OCI-LY3 (cell line): ENCODE measurements at regions not wholly inside any gene's neighbourhood (a gene's known extent, or its start where the extent isn't known, plus 50 kb on each side); places are given as distances from the start of the nearest gene placed in this dataset.

ENCODE experiments used
- H2AFZ ChIP-seq: fragments of 200-600, 300-600 bp; shearing (Covaris generic); 2 replicates; pipeline ENCODE4 v1.6.0; 2014; ENCODE audit warnings: antibody characterized with exemption, low read depth, low read length
- H3K27ac ChIP-seq: fragments of 200-600, 300-600 bp; sonication (generic); 2 replicates; pipeline ENCODE4 v1.5.1; 2014; ENCODE audit warnings: mild to moderate bottlenecking, low read length, moderate library complexity, mixed read lengths
- H3K27me3 ChIP-seq: fragments of 200-600, 300-600 bp; sonication (generic); 2 replicates; pipeline ENCODE4 v1.6.1; 2014; ENCODE audit warnings: low read depth, low read length, mixed read lengths
- H3K36me3 ChIP-seq: fragments of 200-600, 300-600 bp; sonication (generic); replicated peaks from 2 replicates; pipeline ENCODE3; 2014; ENCODE audit warnings: low read depth, low read length, mixed read lengths
- H3K4me1 ChIP-seq: fragments of 300-600, 200-600 bp; sonication (generic); 2 replicates; pipeline ENCODE4 v1.6.1; 2014; ENCODE audit warnings: low read length, mixed read lengths
- H3K4me2 ChIP-seq: fragments of 200-600, 300-600 bp; sonication (generic); 2 replicates; pipeline ENCODE4 v1.6.1; 2014; ENCODE audit warnings: low read length, mixed read lengths
- H3K4me3 ChIP-seq: fragments of 300-600, 200-600 bp; sonication (generic); 2 replicates; pipeline ENCODE4 v1.5.1; 2014; ENCODE audit warnings: antibody characterized with exemption, mild to moderate bottlenecking, low read length, moderate library complexity
- H3K79me2 ChIP-seq: fragments of 300-600, 200-600 bp; shearing (Covaris generic); 2 replicates; pipeline ENCODE4 v1.6.1; 2014; ENCODE audit warnings: mild to moderate bottlenecking, low read length, mixed read lengths
- H3K9ac ChIP-seq: fragments of 300-600, 200-600 bp; shearing (Covaris generic); 2 replicates; pipeline ENCODE4 v1.6.0; 2014; ENCODE audit warnings: mild to moderate bottlenecking, low read length, moderate library complexity
- H3K9me3 ChIP-seq: fragments of 200-600, 300-600 bp; shearing (Covaris generic); 2 replicates; pipeline ENCODE4 v1.6.1; 2014; ENCODE audit warnings: low read length, mixed read lengths; ENCODE audit not compliant: insufficient read depth
- H4K20me1 ChIP-seq: fragments of 200-600, 300-600 bp; sonication (generic); 2 replicates; pipeline ENCODE4 v1.6.1; 2016; ENCODE audit warnings: low read length, mixed read lengths; ENCODE audit not compliant: insufficient read depth
- EZH2phosphoT487 ChIP-seq: fragments of 200-600 bp; shearing (Covaris generic); IDR thresholded peaks from 2 replicates; pipeline ENCODE4 v1.6.1; 2018; ENCODE audit warnings: antibody characterized with exemption, mixed run types, low read depth
- TF ChIP-seq, protein P1 (sequence below): fragments of 200-600, 300-600 bp; sonication (generic); IDR thresholded peaks from 2 replicates; pipeline ENCODE4 v1.5.1; 2014; ENCODE audit warnings: antibody characterized with exemption, low read length, low read depth

DNA sequence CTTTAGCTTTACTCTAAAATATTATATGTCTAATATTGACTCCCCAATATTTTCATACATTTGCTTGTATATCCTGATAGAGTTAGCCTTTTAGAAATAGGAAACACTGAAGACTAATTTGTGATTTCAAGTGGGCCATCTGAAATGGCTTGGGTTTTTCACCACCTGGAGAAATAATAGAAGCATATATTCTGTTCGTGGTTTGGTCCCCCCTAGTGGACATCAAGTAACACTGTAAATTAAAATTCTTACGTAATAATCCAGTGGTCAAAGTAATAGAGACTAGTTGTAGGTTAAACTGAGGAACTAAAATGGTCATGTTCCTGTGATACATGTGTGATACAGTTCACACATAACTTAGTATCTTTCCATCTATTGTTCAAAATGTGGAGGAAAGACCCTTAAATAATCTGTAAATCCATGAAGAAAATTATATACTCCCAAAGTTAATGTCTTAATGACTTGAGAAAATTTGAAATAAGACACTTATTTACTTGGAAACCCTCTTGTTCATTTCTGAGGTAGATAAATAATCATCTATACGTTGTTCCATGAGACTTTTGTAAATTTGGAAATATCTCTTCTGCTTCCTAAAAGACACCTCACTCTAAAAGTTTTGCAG is 79.8 kb upstream of the SMARCAD1 start:
- Histone ChIP-seq H2AFZ (no peak overlapping the region), H4K20me1 (no peaks in the 10 kb centered on the region), H3K9ac (no peak overlapping the region), H3K36me3 (no peaks in the 10 kb centered on the region), H3K4me1 (no peaks in the 10 kb centered on the region), H3K27ac (no peak overlapping the region), H3K4me2 (no peak overlapping the region), H3K27me3 (0 out of 2 replicates have a peak, but pooled peaks cover 3% of the 10 kb centered on the region), H3K9me3 (no peaks in the 10 kb centered on the region), H3K4me3 (no peak overlapping the region), H3K79me2 (no peaks in the 10 kb centered on the region)
- no peak for TF ChIP-seq EZH2phosphoT487
- TF ChIP-seq, protein P1, sequence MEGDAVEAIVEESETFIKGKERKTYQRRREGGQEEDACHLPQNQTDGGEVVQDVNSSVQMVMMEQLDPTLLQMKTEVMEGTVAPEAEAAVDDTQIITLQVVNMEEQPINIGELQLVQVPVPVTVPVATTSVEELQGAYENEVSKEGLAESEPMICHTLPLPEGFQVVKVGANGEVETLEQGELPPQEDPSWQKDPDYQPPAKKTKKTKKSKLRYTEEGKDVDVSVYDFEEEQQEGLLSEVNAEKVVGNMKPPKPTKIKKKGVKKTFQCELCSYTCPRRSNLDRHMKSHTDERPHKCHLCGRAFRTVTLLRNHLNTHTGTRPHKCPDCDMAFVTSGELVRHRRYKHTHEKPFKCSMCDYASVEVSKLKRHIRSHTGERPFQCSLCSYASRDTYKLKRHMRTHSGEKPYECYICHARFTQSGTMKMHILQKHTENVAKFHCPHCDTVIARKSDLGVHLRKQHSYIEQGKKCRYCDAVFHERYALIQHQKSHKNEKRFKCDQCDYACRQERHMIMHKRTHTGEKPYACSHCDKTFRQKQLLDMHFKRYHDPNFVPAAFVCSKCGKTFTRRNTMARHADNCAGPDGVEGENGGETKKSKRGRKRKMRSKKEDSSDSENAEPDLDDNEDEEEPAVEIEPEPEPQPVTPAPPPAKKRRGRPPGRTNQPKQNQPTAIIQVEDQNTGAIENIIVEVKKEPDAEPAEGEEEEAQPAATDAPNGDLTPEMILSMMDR = peak; percentile 74

- H3K27me3 ChIP-seq = no peaks in the 10 kb centered on the region
- H3K9ac ChIP-seq = no peak overlapping the region
- no peak overlapping the region for H3K4me2 ChIP-seq
- H4K20me1 ChIP-seq = no peaks in the 10 kb centered on the region
- no peak overlapping the region for H3K27ac ChIP-seq
- no peaks in the 10 kb centered on the region for H3K79me2 ChIP-seq
- H3K4me1 ChIP-seq = no peaks in the 10 kb centered on the region
- H2AFZ ChIP-seq = no peak overlapping the region
- H3K9me3 ChIP-seq = no peaks in the 10 kb centered on the region
- TF ChIP-seq EZH2phosphoT487 = no peak
- TF ChIP-seq, protein P1 = no peak
- no peak overlapping the region for H3K4me3 ChIP-seq
- no peaks in the 10 kb centered on the region for H3K36me3 ChIP-seq
These were observed 76.5 kb upstream of the SMARCAD1 start for GRCh38 chr4:94131212-94131611.

DNA sequence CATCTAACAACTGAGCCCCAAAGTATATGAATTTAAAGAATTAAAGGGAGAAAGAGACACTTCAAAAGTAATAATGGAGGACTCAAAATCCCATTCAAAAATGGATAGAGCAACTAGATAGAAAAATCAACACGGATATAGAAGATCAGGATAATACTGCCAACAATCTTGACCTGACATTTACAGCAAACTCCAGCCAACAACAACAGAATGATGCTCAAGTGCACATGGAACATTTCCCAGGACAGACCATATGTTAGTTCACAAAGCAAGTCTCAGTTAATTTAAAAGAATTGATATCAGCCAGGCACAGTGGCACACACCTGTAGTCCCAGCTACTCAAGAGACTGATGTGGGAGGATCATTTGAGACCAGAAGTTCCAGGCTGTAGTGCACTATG is 72.0 kb upstream of the SMARCAD1 start:
- Histone ChIP-seq H4K20me1 (no peaks in the 10 kb centered on the region), H3K9me3 (no peaks in the 10 kb centered on the region), H3K27me3 (no peaks in the 10 kb centered on the region), H3K27ac (no peak overlapping the region), H3K36me3 (no peaks in the 10 kb centered on the region), H3K9ac (no peak overlapping the region), H3K79me2 (no peaks in the 10 kb centered on the region), H2AFZ (no peak overlapping the region), H3K4me3 (no peak overlapping the region), H3K4me1 (no peaks in the 10 kb centered on the region), H3K4me2 (no peak overlapping the region)
- TF ChIP-seq, protein P1 = no peak

DNA sequence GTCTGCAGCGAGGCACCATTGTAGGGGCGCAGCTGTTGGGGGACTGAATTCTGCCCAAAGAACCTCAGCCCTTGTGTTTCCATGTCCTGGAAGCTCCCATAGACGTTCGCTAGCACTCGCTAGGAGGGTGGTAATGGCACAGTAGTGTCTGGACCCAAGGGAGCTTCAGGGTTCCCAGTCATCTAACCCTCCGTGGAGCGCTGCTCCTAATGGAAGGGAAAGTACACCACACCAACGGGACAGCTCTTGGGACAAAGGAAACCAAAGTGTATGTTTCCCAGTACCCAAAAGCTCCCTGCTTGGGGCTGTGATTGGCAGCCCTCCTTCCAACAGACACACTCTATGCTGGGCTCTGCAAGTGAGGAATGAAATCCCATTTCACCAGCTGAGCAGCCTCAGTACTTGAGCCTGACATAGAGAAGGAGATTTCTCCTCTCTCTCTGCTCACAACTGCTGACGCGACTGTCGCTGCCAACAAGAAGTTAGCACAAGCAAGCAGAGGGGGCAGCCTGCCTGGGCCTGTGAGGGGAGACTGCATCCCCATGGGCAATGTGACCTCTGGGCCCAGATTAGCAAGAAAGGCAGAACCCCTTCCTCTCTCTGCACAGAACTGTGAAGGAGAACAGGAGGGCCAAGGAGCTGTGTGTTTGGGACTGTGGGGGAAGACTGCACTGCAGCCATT is 67.6 kb upstream of the SMARCAD1 start:
- no peaks in the 10 kb centered on the region for H3K27me3 ChIP-seq
- no peaks in the 10 kb centered on the region for H3K79me2 ChIP-seq
- H3K9me3 ChIP-seq = no peaks in the 10 kb centered on the region
- H4K20me1 ChIP-seq = no peaks in the 10 kb centered on the region
- TF ChIP-seq EZH2phosphoT487 = no peak
- TF ChIP-seq, protein P1 = no peak
- H3K27ac ChIP-seq = no peak overlapping the region
- no peak overlapping the region for H3K4me3 ChIP-seq
- H3K4me1 ChIP-seq = no peaks in the 10 kb centered on the region
- H3K36me3 ChIP-seq = no peaks in the 10 kb centered on the region
- H3K4me2 ChIP-seq = no peak overlapping the region
- H3K9ac ChIP-seq = no peak overlapping the region
- no peak overlapping the region for H2AFZ ChIP-seq
